Memory B cell (primary cell): ENCODE measurements at regions not wholly inside any gene's neighbourhood (a gene's known extent, or its start where the extent isn't known, plus 50 kb on each side); places are given as distances from the start of the nearest gene placed in this dataset.
"Not testable (repeated sequence)": the region's sequence is repeated elsewhere in the genome, so short reads cannot be mapped to it uniquely, and the experiment has no call there.

Experiments
- ATAC-seq: fragments of 150-1000 bp; cut with Tn5 transposase; 2 replicates; pipeline ENCODE4 v1.10.0; 2021; ENCODE audit warnings: low read depth, mild to moderate bottlenecking, moderate library complexity
- DNase-seq, 2 donors: peaks; one replicate each; pipeline ENCODE4 v3.0.0; 2022; ENCODE audit warnings: low spot score in 2 of 2
- H3K27ac Mint-ChIP-seq: one replicate; pipeline ENCODE4 v1.8.0; 2022; ENCODE audit warnings: mild to moderate bottlenecking, moderate library complexity, mixed read lengths
- H3K27me3 Mint-ChIP-seq: one replicate; pipeline ENCODE4 v1.8.0; 2022; ENCODE audit warnings: mixed read lengths
- H3K36me3 Mint-ChIP-seq: one replicate; pipeline ENCODE4 v1.8.0; 2022; ENCODE audit warnings: mild to moderate bottlenecking, mixed read lengths
- H3K4me1 Mint-ChIP-seq: one replicate; pipeline ENCODE4 v1.8.0; 2022; ENCODE audit warnings: mixed read lengths
- H3K4me3 Mint-ChIP-seq: one replicate; pipeline ENCODE4 v1.8.0; 2022; ENCODE audit warnings: mild to moderate bottlenecking, moderate library complexity, mixed read lengths
- H3K9me3 Mint-ChIP-seq: one replicate; pipeline ENCODE4 v1.8.0; 2022; ENCODE audit warnings: mixed read lengths

DNA sequence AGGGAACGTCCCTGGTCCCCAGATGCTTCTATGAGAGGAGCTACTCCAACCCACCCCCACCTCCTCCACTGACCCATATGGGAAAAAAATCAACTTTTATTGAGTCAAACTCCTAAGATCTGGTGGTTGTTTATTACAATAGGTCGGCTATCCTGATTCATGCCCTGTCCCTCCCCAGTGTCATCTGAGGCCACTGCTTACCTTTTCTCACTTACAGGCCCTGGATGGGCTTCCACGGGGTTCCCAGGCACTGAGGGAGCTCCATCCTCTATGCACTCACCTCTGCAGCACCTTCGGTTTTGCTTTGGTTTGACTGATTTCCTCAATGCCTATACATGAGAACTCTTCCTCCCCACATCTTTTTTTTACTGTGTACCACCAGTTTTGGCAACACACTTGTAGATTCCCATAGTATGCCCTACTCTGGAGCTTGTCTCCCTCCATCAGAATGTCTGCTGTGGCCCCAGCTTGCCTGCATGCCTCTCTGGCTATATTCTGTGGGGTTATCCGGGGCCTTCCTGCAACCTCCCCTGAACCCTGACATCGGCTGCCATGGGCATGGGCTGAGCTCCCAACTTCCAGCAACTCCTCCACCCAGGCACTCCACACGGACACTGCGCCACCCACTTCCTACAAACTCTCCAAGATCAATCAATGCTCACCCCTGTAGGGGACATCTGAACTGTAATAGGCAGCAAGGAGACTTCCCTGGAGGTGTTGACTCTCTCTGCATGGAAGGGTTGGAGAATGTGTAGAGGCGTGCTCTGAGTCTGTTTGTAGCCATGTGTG, 236.1 kb downstream of the VAPA start:
- ATAC-seq: no peak

DNA sequence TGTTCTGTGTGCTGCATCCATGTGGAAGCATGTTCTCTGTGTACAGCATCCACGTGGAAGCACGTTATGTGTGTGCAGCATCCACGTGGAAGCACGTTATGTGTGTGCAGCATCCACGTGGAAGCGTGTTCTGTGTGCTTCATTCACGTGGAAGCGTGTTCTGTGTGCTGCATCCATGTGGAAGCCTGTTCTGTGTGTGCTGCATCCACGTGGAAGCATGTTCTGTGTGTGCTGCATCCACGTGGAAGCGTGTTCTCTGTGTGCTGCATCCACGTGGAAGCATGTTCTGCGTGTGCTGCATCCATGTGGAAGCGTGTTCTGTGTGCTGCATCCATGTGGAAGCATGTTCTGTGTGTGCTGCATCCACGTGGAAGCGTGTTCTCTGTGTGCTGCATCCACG, 236.8 kb downstream of the VAPA start:
- H3K4me3 Mint-ChIP-seq, H3K27ac Mint-ChIP-seq, H3K36me3 Mint-ChIP-seq, H3K27me3 Mint-ChIP-seq, DNase-seq, ATAC-seq, H3K9me3 Mint-ChIP-seq, H3K4me1 Mint-ChIP-seq: not testable (repeated sequence)

More for the DNA sequence above, 236.1 kb downstream of the VAPA start:
- DNase-seq: no peak
- Mint-ChIP-seq H3K4me3 (no peak overlapping the region), H3K27ac (no peak overlapping the region), H3K36me3 (no peaks in the 10 kb centered on the region), H3K4me1 (no peaks in the 10 kb centered on the region), H3K27me3 (peaks cover 1% of the 10 kb centered on the region), H3K9me3 (peaks cover 2% of the 10 kb centered on the region)

DNA sequence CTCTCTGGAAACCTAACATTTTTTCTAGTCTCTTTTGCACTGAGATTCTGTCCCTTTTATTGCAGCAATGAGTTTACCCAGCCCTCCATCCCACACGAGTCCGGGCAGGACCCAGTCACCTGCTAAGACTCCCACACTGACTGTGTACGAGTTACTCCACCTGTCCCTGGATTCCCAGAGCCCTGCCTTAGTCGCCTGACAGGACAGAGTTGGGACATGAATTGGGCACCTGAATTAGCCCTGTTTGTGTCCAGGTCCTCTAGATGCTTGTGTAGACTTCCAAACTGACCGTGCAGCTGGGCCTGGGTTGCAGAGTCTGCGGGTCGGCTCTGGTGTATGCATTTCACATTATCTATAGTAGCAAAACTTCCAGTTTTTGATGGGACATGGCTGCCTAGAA, 238.7 kb downstream of the VAPA start:
- no peaks in the 10 kb centered on the region for H3K36me3 Mint-ChIP-seq
- H3K4me1 Mint-ChIP-seq: no peaks in the 10 kb centered on the region
- peaks cover 2% of the 10 kb centered on the region for H3K9me3 Mint-ChIP-seq
- H3K27me3 Mint-ChIP-seq: peaks cover 1% of the 10 kb centered on the region
- DNase-seq (no peak), ATAC-seq (no peak)
- no peak overlapping the region for H3K27ac Mint-ChIP-seq
- no peak overlapping the region for H3K4me3 Mint-ChIP-seq

DNA sequence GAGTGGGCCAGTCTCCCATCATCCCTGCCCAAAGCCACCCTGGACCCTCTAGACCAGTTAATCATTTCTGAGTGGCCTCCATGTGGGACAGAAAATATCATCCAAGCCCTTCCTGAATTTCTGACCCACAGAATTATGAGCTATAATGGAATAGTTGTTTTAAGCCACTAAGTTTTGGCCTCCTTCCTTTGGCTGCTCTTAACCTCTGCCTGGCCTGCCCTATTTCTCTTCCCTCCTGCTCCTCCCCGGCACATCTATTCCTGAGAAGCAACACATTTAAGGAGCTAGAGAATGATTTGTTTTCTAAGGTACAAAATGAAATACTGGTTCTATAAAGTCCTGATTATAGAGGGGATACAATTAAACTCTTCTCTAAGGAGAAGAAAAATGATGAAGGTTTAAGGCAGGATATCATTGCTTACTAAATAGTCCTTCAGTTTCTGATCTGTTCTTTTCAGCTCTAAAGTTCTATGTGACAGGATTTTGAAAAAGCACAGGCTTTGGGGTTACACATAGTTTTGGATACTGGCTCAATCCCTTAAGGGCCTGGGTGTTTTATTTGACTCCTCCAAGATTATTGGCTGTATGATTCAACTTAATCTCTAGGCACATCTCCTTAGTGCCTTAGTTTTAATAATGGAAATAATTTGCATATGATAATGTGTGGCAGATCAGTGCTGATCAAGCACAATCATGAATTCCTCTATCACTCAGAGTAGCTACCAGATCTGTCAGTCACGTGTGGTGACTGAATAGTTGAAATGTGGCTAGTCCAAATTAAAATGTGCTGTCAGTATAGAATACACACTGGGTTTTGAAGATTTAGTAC, 240.3 kb downstream of the VAPA start:
- no peak overlapping the region for H3K4me3 Mint-ChIP-seq
- peaks cover 1% of the 10 kb centered on the region for H3K27me3 Mint-ChIP-seq
- no peak overlapping the region for H3K27ac Mint-ChIP-seq
- ATAC-seq: no peak
- peaks cover 2% of the 10 kb centered on the region for H3K9me3 Mint-ChIP-seq
- no peaks in the 10 kb centered on the region for H3K36me3 Mint-ChIP-seq
- no peak for DNase-seq
- no peaks in the 10 kb centered on the region for H3K4me1 Mint-ChIP-seq

DNA sequence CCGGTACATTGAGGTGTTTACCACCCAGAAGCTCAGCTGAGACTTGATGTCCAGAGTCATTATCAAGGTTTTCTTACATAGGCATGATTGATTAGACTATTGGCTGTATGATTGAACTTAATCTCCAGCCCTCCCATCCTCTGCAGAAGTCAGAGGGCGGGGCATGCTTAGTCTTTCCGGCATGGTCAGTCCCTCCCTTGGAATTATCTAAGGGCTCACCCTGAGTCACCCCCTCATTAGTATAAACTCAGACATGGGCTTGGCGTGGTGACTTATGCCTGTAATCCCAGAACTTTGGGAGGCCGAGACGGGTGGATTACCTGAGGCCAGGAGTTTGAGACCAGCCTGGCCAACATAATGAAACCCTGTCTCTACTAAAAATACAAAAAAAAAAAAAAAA, 243.9 kb downstream of the VAPA start:
- H3K9me3 Mint-ChIP-seq: no peaks in the 10 kb centered on the region
- no peak for ATAC-seq
- peaks cover 1% of the 10 kb centered on the region for H3K27me3 Mint-ChIP-seq
- H3K27ac Mint-ChIP-seq: no peak overlapping the region
- no peaks in the 10 kb centered on the region for H3K36me3 Mint-ChIP-seq
- H3K4me3 Mint-ChIP-seq: no peak overlapping the region
- DNase-seq: no peak
- H3K4me1 Mint-ChIP-seq: no peaks in the 10 kb centered on the region

DNA sequence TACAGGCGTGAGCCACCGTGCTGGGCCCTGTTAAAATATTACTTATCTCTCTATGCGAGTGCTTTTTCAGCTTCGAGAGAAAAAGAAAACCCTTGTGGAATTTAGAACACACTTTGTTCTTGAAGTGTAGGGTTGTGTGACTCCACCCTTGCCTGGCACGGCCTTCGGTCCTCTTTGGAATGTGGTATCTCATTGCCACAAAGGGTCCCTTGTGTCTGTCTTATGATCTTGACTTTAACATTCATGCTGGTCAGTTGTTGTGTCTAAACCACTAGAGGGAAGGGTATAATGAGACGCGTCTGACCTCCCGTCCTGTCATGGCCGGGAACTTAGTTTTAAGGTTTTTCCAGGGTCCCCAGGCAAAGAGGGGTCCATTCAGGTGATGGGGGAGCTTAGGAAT, 246.4 kb downstream of the VAPA start:
- no peak for ATAC-seq
- no peaks in the 10 kb centered on the region for H3K4me1 Mint-ChIP-seq
- H3K9me3 Mint-ChIP-seq: no peaks in the 10 kb centered on the region
- no peaks in the 10 kb centered on the region for H3K27me3 Mint-ChIP-seq
- no peak overlapping the region for H3K27ac Mint-ChIP-seq
- DNase-seq: no peak
- no peaks in the 10 kb centered on the region for H3K36me3 Mint-ChIP-seq
- no peak overlapping the region for H3K4me3 Mint-ChIP-seq

DNA sequence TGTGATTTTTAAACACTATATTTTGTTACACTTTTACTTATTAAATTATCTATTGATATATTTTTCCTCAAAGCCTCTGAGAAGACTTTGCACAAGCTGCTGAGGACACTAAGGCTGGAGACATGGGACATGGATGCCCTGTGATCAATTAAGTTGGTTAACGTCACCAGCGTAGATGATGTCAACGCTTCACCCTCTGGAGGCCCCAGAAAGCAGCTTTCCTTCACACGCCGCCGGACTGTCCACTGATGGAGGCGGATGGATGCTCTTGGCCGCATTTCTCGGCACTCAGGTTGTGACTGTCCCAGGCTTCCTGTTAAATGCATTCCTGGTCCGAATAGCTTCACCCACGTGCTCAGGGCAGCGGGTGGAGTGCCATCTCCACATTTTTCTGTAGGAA, 247.5 kb downstream of the VAPA start:
- H3K4me3 Mint-ChIP-seq: no peak overlapping the region
- H3K27ac Mint-ChIP-seq: no peak overlapping the region
- H3K36me3 Mint-ChIP-seq: no peaks in the 10 kb centered on the region
- ATAC-seq (no peak), DNase-seq (no peak)
- no peaks in the 10 kb centered on the region for H3K4me1 Mint-ChIP-seq
- H3K27me3 Mint-ChIP-seq: no peaks in the 10 kb centered on the region
- no peaks in the 10 kb centered on the region for H3K9me3 Mint-ChIP-seq

DNA sequence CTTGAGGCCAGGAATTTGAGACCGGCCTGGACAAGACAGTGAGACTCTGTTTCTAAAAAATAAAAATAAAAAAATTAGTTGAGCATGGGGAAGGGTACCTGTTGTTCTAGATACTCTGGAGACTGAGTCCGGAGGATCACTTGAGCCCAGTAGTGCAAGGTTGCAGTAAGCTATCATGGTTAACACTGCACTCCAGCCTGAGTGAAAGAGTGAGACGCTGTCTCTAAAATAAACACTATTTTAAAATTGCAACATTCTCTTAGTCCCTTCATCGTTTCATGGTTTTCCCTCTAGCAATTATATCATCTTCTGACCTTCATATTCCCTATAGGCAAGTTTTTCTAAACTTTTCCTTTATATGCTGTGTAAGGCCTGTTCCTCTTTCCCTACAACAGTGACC, 248.5 kb downstream of the VAPA start:
- Mint-ChIP-seq H3K9me3 (no peaks in the 10 kb centered on the region), H3K4me1 (no peaks in the 10 kb centered on the region), H3K27me3 (no peaks in the 10 kb centered on the region), H3K27ac (no peak overlapping the region), H3K36me3 (no peaks in the 10 kb centered on the region), H3K4me3 (no peak overlapping the region)
- DNase-seq (no peak), ATAC-seq (no peak)

DNA sequence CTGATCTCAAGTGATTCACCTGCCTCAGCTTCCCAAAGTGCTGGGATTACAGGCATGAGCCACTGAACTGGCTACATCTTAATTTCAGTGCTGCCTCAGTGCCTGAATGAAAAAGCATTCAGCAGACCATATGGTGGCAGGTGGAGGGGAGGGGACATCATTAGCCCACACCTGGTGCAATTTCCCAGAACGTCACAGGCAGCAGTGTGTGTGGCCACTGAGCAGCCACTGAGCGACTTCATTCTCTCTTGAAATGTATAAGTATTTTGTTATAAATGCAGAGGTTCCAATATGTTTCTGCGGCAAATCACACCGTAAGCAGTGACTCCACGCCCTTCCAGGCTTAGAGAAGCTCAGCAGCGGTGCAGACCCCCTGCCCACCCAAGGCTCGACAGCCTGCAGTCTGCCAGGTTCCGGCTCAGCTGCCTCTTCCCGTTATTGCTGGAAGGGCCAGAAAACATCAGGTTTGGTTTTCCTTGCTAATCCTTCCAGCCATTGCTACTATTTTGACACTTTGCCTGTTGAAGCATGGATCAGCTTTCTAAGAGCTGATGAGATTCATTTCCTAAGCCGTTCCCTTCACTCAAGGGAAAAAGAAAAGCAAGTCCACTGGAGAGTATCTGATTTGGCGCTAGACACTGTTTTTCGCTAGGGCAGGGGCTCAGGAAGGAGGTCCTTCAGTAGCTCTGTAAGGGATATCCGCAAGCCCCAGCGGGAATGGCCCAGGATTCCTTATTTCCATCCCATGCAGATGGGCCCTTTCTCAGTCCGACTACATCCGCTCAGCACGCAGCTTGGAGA, 250.7 kb downstream of the VAPA start:
- DNase-seq (no peak), ATAC-seq (no peak)
- Mint-ChIP-seq H3K36me3 (no peaks in the 10 kb centered on the region), H3K27ac (no peak overlapping the region), H3K4me1 (no peaks in the 10 kb centered on the region), H3K27me3 (no peaks in the 10 kb centered on the region), H3K9me3 (no peaks in the 10 kb centered on the region), H3K4me3 (no peak overlapping the region)

DNA sequence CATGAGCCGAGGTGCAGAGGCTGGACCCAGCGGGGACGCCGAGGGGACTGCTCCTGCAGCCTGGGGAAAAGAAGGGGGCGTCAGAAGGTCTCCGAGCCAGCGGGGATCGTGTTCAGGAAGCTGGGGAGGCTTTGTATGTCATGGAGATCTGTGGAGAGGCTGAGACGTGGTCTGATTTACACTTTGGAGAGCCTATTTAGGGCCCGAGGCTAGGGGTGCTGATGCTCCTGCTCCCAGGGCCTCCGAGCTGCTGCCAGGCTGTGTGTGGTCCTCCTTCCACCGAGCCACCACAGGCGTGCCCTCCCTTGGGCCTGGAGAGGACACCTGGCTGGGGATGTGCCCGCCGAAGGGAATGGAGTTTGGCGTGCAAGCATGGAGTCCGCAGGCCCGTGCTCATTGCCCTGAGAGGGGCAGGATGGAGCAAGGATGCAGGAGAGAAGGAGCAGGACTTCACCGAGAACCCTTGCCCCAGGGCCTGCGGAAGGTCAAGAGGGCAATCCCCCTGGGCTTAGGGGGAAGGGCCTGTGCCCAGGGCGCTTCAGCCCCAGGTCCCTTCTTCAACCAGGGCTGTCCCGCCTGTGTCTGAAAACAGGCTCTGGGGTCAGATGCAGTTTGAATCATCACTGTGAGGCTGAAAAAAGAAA, 252.5 kb downstream of the VAPA start:
- Mint-ChIP-seq H3K27me3 (no peaks in the 10 kb centered on the region), H3K4me1 (no peaks in the 10 kb centered on the region), H3K27ac (no peak overlapping the region), H3K36me3 (no peaks in the 10 kb centered on the region), H3K4me3 (no peak overlapping the region), H3K9me3 (no peaks in the 10 kb centered on the region)
- DNase-seq (no peak), ATAC-seq (no peak)

DNA sequence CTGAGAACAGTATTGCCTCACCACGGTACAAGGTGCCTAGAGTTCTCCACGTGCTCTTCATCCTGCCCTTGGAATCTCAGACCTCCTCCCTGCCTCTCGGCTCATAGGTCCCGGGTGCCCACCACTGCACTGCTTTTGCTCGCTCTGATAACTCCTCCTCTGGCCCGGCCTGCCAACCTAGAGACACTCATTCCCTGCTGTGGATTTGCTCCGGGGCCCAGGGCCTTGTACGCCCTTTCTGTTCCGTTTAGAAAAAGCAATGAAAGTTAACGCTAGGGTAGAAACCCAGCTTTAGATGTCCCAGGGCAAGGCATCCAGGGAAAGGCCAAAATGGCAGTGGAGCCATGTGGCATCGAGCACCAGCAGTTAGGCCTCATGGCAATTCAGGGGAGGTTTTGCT, 253.9 kb downstream of the VAPA start:
- ATAC-seq: no peak
- Mint-ChIP-seq H3K4me1 (no peaks in the 10 kb centered on the region), H3K27me3 (no peaks in the 10 kb centered on the region), H3K36me3 (no peaks in the 10 kb centered on the region), H3K27ac (no peak overlapping the region), H3K9me3 (no peaks in the 10 kb centered on the region), H3K4me3 (no peak overlapping the region)
- DNase-seq: no peak

DNA sequence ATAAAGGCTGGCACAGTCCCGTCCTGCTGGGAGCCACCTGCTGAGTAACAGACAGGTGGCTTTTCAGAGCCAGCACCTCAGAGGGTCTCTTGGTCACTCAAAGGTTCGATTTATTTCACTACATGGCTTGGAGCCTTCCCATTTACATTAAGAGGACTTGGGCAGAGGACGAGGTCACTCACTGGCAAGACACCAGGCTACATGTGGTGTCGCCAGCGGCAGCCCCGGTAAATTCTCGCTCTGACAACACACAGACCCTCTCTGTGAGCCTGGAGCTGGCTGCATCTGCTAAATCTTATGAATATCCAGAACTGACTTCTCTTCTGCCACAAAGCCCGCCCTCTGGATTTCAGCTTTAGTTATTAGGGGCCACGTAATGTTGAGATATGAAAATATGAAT, 254.7 kb downstream of the VAPA start:
- Mint-ChIP-seq H3K4me3 (no peak overlapping the region), H3K27ac (no peak overlapping the region), H3K36me3 (no peaks in the 10 kb centered on the region), H3K9me3 (no peaks in the 10 kb centered on the region), H3K4me1 (no peaks in the 10 kb centered on the region), H3K27me3 (no peaks in the 10 kb centered on the region)
- ATAC-seq (no peak), DNase-seq (no peak)

DNA sequence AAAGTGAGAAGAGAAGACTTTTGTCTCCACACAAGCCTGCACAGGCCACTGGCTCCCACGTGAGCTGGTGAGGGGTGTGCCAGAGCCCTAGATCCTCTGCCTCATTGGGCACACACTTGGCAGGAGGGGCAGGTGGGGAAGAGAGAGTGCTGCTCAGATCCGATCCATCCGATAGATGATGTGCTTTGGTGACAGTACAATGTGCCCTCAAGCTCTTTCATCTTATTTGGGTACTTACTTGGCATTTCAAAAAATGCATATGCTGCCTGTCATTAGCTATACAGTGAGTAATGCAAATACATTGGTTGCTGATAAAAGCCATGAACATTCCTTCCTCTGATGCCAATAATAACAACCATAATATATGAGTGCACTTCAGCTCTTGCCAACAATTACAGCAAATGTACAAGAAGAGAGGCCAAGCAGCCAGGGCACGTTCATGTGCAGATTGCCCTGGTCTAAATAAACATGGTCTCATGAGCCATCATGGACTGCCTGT, 255.3 kb downstream of the VAPA start:
- ATAC-seq: no peak
- H3K27ac Mint-ChIP-seq: no peak overlapping the region
- no peak for DNase-seq
- H3K36me3 Mint-ChIP-seq: no peaks in the 10 kb centered on the region
- H3K9me3 Mint-ChIP-seq: no peaks in the 10 kb centered on the region
- no peaks in the 10 kb centered on the region for H3K27me3 Mint-ChIP-seq
- no peak overlapping the region for H3K4me3 Mint-ChIP-seq
- no peaks in the 10 kb centered on the region for H3K4me1 Mint-ChIP-seq

DNA sequence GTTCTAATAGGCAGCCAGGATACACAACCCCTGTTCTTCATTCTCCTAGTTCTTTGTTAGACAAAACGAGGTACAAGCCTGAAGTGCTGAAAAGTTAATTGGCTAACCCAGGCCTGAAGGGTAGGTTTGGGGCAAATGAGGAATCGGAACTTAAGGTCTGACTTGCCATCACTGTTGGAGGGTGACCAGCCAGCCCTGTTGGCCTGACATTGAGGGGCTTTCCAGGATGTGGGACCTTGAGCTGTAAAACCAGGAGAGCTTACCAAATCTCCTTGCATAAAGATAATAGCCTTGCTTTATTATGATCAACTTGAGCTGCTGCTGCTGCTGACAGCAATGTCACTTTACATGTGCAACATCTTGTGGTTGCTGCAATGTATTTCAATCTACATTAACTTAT, 256.0 kb downstream of the VAPA start:
- Mint-ChIP-seq H3K4me3 (no peak overlapping the region), H3K4me1 (no peaks in the 10 kb centered on the region), H3K9me3 (no peaks in the 10 kb centered on the region), H3K27ac (no peak overlapping the region), H3K36me3 (no peaks in the 10 kb centered on the region), H3K27me3 (no peaks in the 10 kb centered on the region)
- ATAC-seq: no peak
- DNase-seq: no peak
